ENCODE measurements at regions not wholly inside any gene's neighbourhood (a gene's known extent, or its start where the extent isn't known, plus 50 kb on each side); places are given as distances from the start of the nearest gene placed in this dataset.

DNA sequence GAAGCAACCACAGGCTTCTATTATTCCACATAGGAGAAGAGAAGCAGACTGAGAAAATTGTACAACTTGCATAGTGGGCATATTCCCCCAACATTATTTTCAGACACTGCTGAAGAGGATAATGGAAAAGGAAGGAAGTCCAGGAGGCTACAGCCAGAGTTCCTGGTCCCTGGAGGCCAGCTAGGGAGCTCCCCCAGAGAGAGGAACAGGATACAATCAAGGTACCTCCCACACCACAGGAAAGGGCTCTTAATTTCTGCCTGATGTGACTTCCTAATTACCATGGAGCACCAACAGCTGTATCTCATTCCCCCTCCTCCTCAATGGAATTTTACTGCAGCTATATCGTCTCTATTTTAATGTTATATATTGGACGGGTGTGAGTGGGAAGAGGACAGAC is 594.3 kb upstream of the NRSN1 start:
- POLR2A ChIA-PET, result no interaction called here
- no peak overlapping the region for H3K4me2 ChIP-seq (ENCODE audit: insufficient read depth, low read length)
- H2AFZ ChIP-seq (ENCODE audit: low read depth, low read length), result no peak overlapping the region
- H3K27ac ChIP-seq (ENCODE audit: insufficient read depth, low read depth, low read length), result no peak overlapping the region
- intact Hi-C loops (cut with micrococcal nuclease), result no loop called here
- DNase-seq (ENCODE audit: low read depth, low spot score) (no peak), FAIRE-seq (no peak)
- no peaks in the 10 kb centered on the region for H3K79me2 ChIP-seq (ENCODE audit: control insufficient read depth, insufficient read depth, low read length)
- CTCF ChIA-PET, result no interaction called here
- H3K9ac ChIP-seq (replicated peaks; ENCODE audit: extremely low read depth, insufficient read depth, low read length), result no peak overlapping the region
- H3K36me3 ChIP-seq (ENCODE audit: control insufficient read depth in 2 of 2, extremely low read depth in 1 of 2, insufficient read depth in 2 of 2, low read length in 2 of 2), result no peaks in the 10 kb centered on the region
- H3K9me1 ChIP-seq (replicated peaks; ENCODE audit: control insufficient read depth, extremely low read depth, insufficient read depth, low read length), result no peaks in the 10 kb centered on the region
- dilution Hi-C loops (cut with MboI; ENCODE audit: extremely low pct_ligation_motif_present, low sequenced_read_pairs), result no loop called here
- H4K20me1 ChIP-seq (replicated peaks; ENCODE audit: control insufficient read depth, extremely low read depth, insufficient read depth, low read length), result no peaks in the 10 kb centered on the region
- TF ChIP-seq FOS (IDR thresholded peaks at IDR 0.05; ENCODE audit: borderline replicate concordance, insufficient read depth, low read length) (no peak), MYC (IDR thresholded peaks at IDR 0.05; ENCODE audit: low read depth, low read length) (no peak), GATA2 (IDR thresholded peaks at IDR 0.05; ENCODE audit: insufficient read depth, insufficient read length, low read depth, low read length) (no peak), POLR2A (IDR thresholded peaks at IDR 0.05; ENCODE audit: low read depth, low read length) (no peak), EZH2 (IDR thresholded peaks at IDR 0.05; ENCODE audit: borderline replicate concordance, low read depth, low read length, severe bottlenecking) (no peak), JUN (IDR thresholded peaks at IDR 0.05; ENCODE audit: borderline replicate concordance, insufficient read depth, insufficient read length, low read depth) (no peak), POLR2AphosphoS5 (IDR thresholded peaks at IDR 0.05; ENCODE audit: insufficient read depth, low read depth, low read length) (no peak)
- TF ChIP-seq, protein P1, sequence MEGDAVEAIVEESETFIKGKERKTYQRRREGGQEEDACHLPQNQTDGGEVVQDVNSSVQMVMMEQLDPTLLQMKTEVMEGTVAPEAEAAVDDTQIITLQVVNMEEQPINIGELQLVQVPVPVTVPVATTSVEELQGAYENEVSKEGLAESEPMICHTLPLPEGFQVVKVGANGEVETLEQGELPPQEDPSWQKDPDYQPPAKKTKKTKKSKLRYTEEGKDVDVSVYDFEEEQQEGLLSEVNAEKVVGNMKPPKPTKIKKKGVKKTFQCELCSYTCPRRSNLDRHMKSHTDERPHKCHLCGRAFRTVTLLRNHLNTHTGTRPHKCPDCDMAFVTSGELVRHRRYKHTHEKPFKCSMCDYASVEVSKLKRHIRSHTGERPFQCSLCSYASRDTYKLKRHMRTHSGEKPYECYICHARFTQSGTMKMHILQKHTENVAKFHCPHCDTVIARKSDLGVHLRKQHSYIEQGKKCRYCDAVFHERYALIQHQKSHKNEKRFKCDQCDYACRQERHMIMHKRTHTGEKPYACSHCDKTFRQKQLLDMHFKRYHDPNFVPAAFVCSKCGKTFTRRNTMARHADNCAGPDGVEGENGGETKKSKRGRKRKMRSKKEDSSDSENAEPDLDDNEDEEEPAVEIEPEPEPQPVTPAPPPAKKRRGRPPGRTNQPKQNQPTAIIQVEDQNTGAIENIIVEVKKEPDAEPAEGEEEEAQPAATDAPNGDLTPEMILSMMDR (IDR thresholded peaks at IDR 0.05; ENCODE audit: extremely low read depth in 1 of 2, insufficient read depth in 1 of 2, low read depth in 1 of 2, low read length in 2 of 2), result no peak
- TF ChIP-seq, protein P2, sequence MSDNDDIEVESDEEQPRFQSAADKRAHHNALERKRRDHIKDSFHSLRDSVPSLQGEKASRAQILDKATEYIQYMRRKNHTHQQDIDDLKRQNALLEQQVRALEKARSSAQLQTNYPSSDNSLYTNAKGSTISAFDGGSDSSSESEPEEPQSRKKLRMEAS (IDR thresholded peaks at IDR 0.05; ENCODE audit: insufficient read depth, insufficient read length), result no peak
- no peak overlapping the region for H3K4me3 ChIP-seq (replicated peaks in 1 of 3; ENCODE audit: insufficient read depth in 1 of 3, low read depth in 1 of 3, low read length in 3 of 3)
- no peaks in the 10 kb centered on the region for H3K27me3 ChIP-seq (ENCODE audit: control insufficient read depth in 2 of 2, insufficient read depth in 2 of 2, low read length in 2 of 2)
- H3K9me3 ChIP-seq (replicated peaks; ENCODE audit: control insufficient read depth, insufficient read depth, low read length), result no peaks in the 10 kb centered on the region
- BruUV-seq (replicated peaks), result no TSS peak
- no peaks in the 10 kb centered on the region for H3K4me1 ChIP-seq (ENCODE audit: control insufficient read depth, extremely low read depth, insufficient read depth, low read length)
